T47D (cell line): ENCODE measurements at regions not wholly inside any gene's neighbourhood (a gene's known extent, or its start where the extent isn't known, plus 50 kb on each side); places are given as distances from the start of the nearest gene placed in this dataset.

Source experiments
- DNase-seq, 2 experiments: peaks; one replicate each; pipeline versions ENCODE4 v3.0.0 to v3.0.0-alpha.2; 2011 to 2012; ENCODE audit warnings: low read depth in 1 of 2, low spot score in 1 of 2
- JUND ChIP-seq: IDR thresholded peaks from 2 replicates; pipeline ENCODE4 v1.6.1; 2012; ENCODE audit warnings: low read depth
- in situ Hi-C: cut with HindIII; loops from 2 replicates; pipeline ENCODE4 v1.10.0; 2016; ENCODE audit warnings: low sequenced_read_pairs, low pct_unique_long_range_greater_than_20kb

DNA sequence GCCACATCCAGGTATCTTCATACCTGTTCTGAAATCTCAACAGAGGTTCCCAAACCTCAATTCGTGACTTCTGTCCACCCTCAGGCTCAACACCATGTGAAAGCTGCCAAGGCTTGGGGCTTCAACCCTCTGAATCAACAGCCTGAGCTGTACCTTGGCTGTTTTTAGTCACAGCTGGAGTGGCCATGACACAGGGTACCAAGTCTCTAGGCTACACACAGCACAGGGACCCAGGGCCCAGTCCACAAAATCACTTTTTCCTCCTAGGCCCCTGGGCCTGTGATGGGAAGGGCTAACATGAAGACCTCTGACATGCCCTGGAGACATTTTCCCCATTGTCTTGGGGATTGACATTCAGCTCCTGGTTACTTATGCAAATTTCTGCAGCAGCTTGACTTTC, 464.9 kb downstream of the ELAVL2 start:
- in situ Hi-C loops = no loop called here
- no peak for TF ChIP-seq JUND
- no peak for DNase-seq

GRCh38 chr9:23372703-23373102, 453.3 kb downstream of the ELAVL2 start:
- in situ Hi-C loops = no loop called here
- no peak for DNase-seq
- no peak for TF ChIP-seq JUND

DNA sequence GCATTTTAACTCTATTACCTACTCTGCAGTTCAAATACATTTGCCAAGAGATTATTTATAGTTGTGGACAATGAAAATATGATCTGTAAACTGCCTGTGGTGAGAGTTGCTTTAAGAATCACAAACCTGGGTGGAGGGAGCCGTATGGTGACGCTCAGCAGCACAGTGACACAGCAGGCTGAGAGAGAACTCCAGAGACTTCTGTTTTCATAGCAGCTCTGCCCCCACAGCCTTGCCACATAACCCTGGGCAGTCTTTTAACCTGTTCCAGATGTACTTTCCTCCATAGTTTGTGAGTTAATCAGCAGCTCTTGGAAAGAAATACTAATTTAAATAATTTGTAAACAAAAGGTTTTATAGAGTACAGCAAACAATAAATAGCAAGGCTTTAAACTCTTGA, 450.5 kb downstream of the ELAVL2 start:
- in situ Hi-C loops = no loop called here
- DNase-seq = no peak
- no peak for TF ChIP-seq JUND

- no peak for DNase-seq
- TF ChIP-seq JUND = no peak
- in situ Hi-C loops = no loop called here
These were observed 446.2 kb downstream of the ELAVL2 start for GRCh38 chr9:23379842-23380241.

DNA sequence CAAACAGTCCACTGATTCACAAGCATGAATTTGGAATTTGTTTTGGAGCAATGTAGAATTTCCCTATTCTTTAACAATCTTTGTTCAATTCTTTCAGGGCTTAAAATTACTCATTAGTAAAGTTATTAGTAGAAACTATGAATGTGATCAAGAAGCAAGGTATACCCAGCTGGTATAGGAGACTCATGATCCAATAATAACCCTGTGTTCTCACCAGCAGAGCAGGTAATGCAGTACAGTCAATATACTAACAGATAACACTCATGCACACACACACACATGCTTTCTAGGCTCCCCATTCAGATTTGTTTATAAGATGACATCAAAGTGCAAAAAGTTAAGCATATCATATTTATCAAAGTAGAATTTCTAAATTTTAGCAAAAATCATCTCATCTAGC, 445.2 kb downstream of the ELAVL2 start:
- DNase-seq = no peak
- TF ChIP-seq JUND = no peak
- in situ Hi-C loops = no loop called here

GRCh38 chr9:23382418-23382817, 443.6 kb downstream of the ELAVL2 start:
- DNase-seq = no peak
- no peak for TF ChIP-seq JUND
- in situ Hi-C loops = no loop called here

GRCh38 chr9:23394189-23394588, 431.9 kb downstream of the ELAVL2 start:
- in situ Hi-C loops = no loop called here
- no peak for TF ChIP-seq JUND
- DNase-seq = no peak

GRCh38 chr9:23408874-23409273, 417.2 kb downstream of the ELAVL2 start:
- TF ChIP-seq JUND = no peak
- no peak for DNase-seq
- in situ Hi-C loops = no loop called here

DNA sequence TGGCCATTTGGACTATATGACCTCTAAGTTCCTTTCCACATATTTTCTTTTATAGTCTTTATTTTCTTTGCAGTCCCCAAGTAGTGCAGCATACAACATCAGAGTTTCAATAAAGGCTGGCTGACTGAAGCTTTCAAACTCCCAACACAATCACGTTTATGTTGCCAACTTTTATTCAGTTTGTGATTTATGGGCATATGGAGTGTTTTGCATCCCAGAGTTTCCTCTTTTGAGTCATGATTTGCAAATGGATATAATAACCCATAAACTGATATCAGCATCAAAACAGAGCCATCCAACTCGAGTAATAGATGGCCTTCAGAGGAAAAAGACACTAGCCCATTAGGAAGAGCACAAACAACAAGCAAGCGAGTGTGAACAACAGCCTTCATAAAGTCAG, 414.0 kb downstream of the ELAVL2 start:
- DNase-seq = no peak
- in situ Hi-C loops = no loop called here

DNA sequence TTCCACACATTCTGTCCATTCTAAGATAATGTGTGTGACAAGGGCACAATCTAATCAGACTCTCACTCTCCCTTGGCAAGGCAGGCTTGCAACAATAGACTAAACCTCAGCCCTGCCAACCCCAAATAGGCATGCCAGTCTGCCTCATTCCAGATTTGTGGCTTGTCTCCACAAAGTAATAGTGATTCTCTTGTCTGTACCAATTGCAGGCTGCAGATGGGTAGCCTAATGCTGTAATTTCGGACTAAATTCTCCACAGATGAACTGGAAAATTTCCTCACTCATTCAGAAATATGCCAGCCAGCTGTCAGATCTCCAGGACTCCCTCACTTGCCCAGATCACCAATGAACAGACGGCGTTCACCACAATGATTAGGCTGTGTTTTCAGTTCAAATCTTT, 413.6 kb downstream of the ELAVL2 start:
- DNase-seq = no peak
- no peak for TF ChIP-seq JUND
- in situ Hi-C loops = no loop called here

More for the DNA sequence above, 414.0 kb downstream of the ELAVL2 start:
- no peak for TF ChIP-seq JUND

DNA sequence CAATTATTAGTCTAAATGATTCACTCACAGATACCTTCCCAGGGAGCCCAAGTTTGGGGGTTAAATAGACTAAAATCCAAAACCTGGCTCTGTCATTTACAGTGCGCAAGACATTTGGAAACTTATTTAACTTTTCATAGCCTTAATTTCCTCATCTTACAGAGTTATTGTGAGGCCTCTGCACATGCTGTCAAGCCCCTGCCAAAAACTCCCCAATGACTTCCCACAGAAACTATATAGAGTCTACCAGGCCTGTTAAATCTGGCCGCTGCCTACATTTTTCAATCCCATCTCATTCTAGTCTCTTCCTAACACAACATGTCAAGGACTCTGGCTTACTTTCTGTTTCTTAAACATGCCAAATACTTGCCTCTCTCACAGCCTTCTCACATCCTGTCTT, 412.5 kb downstream of the ELAVL2 start:
- in situ Hi-C loops = no loop called here
- TF ChIP-seq JUND = no peak

GRCh38 chr9:23423999-23424398, 402.0 kb downstream of the ELAVL2 start:
- in situ Hi-C loops = no loop called here
- no peak for TF ChIP-seq JUND
- no peak for DNase-seq

More for the DNA sequence above, 412.5 kb downstream of the ELAVL2 start:
- DNase-seq = no peak

- in situ Hi-C loops = no loop called here
- no peak for TF ChIP-seq JUND
- DNase-seq = no peak
These were observed 399.9 kb downstream of the ELAVL2 start for GRCh38 chr9:23426144-23426543.

DNA sequence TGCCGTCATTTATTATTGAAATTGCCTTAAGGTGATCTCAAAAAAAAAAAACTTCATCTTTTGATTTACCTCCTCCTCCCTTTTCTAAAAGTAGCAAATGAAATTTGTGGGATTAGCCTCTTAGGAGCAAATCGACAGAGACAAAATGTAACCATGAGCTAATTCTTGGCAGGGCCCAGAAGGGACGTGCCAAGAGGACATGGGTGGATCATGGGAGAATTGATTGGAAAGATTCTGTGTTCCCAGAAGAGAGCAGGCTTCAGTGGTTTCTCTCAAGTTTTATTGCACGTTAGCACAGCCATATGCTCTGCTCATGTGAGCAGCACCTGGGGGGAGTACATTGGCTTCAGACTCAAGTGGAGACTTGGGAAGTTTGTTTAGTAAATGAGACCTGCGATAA, 394.6 kb downstream of the ELAVL2 start:
- TF ChIP-seq JUND = no peak
- no peak for DNase-seq
- in situ Hi-C loops = no loop called here
